ENCODE measurements at regions not wholly inside any gene's neighbourhood (a gene's known extent, or its start where the extent isn't known, plus 50 kb on each side); places are given as distances from the start of the nearest gene placed in this dataset.

DNA sequence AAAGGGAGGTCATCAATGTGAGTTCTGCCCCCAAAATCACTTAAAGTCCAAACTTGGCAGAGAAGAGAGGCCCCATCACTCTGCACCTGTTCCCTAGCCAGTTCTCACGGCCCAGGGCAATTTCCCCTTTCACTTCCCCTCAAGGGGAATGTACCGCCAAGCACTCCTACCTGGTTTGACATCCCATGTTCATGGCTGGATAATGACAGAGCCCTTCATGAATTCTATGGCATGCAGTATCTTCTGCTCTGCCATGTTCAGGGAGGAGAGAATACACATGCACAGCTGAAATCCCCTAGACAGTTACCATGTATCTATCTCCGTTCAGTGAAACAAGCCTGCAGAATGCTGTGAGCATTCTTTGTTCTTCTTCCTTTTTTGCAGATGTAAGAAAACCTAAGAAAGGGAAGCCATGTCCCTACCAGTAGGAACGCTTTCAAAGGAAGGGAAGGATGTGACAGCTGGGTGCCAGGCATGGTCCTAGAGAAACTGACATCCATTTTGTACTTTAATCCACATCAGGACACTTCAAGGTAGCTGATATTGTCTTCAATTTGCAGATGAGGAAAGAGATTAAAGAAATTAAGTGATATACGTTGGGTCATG lies 79.8 kb upstream of the ARID1B start:
- Histone ChIP-seq H3K36me3 (no peaks in the 10 kb centered on the region), H3K4me3 (no peak overlapping the region), H3K4me1 (ENCODE audit: low read depth) (no peaks in the 10 kb centered on the region), H3K9me3 (ENCODE audit: low read depth) (no peaks in the 10 kb centered on the region), H3K27ac (no peak overlapping the region), H3K27me3 (no peaks in the 10 kb centered on the region)
- no peak for DNase-seq (ENCODE audit: low read depth in 1 of 2, low spot score in 1 of 2)
- TF ChIP-seq, protein P1, sequence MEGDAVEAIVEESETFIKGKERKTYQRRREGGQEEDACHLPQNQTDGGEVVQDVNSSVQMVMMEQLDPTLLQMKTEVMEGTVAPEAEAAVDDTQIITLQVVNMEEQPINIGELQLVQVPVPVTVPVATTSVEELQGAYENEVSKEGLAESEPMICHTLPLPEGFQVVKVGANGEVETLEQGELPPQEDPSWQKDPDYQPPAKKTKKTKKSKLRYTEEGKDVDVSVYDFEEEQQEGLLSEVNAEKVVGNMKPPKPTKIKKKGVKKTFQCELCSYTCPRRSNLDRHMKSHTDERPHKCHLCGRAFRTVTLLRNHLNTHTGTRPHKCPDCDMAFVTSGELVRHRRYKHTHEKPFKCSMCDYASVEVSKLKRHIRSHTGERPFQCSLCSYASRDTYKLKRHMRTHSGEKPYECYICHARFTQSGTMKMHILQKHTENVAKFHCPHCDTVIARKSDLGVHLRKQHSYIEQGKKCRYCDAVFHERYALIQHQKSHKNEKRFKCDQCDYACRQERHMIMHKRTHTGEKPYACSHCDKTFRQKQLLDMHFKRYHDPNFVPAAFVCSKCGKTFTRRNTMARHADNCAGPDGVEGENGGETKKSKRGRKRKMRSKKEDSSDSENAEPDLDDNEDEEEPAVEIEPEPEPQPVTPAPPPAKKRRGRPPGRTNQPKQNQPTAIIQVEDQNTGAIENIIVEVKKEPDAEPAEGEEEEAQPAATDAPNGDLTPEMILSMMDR (IDR thresholded peaks at IDR 0.05; ENCODE audit: low read depth, low read length), result no peak

DNA sequence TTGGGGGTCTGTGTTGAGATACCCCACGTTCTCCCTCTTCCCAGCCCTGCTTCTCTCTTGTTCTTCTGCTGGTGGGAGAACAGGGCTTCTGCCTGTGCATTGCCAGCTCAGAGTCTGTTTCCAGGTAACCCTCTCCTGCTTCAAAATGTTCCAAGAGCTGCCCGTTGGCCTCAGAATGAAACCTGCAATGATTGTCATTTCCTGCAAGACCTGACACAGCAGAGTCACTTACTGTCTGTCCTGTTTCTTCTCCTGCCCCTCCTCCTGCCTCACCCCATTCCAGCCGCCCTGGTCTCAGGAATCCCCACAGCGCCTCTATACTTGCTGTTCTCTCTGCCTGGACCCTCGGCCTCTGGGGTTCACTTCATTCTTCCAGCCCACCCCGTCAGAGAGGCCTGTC lies 81.4 kb upstream of the ARID1B start:
- TF ChIP-seq, protein P1 (IDR thresholded peaks at IDR 0.05; ENCODE audit: low read depth, low read length), result no peak
- H3K27ac ChIP-seq, result no peak overlapping the region
- no peak overlapping the region for H3K4me3 ChIP-seq
- no peaks in the 10 kb centered on the region for H3K36me3 ChIP-seq
- H3K9me3 ChIP-seq (ENCODE audit: low read depth), result no peaks in the 10 kb centered on the region
- H3K4me1 ChIP-seq (ENCODE audit: low read depth), result no peaks in the 10 kb centered on the region
- DNase-seq (ENCODE audit: low read depth in 1 of 2, low spot score in 1 of 2), result no peak
- no peaks in the 10 kb centered on the region for H3K27me3 ChIP-seq

DNA sequence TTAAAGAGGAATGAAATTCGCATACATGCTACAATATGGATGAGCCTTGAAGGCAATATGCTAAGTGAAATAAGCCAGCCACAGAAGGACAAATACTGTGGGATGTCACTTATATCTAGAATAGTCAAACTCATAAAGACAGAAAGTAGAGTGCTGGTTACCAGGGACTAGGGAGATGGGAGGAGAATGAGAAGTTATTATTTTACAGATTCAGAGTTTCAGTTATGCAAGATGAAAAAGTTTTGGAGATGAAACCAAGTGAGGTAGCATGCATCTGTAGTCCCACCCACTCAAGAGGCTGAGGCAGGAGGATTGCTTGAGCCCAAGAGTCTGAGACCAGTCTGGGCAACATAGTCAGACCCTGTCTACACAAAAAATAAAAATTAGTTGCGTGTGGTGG lies 82.5 kb upstream of the ARID1B start:
- TF ChIP-seq, protein P1 (IDR thresholded peaks at IDR 0.05; ENCODE audit: low read depth, low read length), result no peak
- Histone ChIP-seq H3K4me1 (ENCODE audit: low read depth) (no peaks in the 10 kb centered on the region), H3K9me3 (ENCODE audit: low read depth) (no peaks in the 10 kb centered on the region), H3K27me3 (no peaks in the 10 kb centered on the region), H3K4me3 (no peak overlapping the region), H3K27ac (no peak overlapping the region), H3K36me3 (no peaks in the 10 kb centered on the region)
- DNase-seq (ENCODE audit: low read depth in 1 of 2, low spot score in 1 of 2), result no peak

DNA sequence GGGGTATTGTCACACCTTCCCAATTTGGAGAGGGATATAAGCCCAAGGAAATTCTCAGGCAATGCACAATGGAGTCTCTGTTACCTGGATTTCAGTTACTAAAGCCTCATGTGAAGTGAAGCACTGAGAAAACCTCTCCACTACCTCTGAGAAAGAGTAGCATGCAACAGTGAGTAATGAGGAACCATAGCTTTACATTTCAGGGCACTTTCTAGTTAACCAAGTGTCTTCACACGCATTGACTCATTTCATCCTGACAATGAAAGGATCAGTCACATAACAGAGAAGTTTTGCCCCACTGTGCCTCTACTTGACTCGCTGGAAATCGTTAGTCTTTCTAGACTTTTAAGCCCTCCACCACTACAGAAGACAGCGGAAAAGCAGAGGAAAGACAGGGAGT lies 86.2 kb upstream of the ARID1B start:
- H3K4me1 ChIP-seq (ENCODE audit: low read depth), result peaks cover 1% of the 10 kb centered on the region
- TF ChIP-seq, protein P1 (IDR thresholded peaks at IDR 0.05; ENCODE audit: low read depth, low read length), result no peak
- DNase-seq (ENCODE audit: low read depth in 1 of 2, low spot score in 1 of 2), result no peak
- H3K9me3 ChIP-seq (ENCODE audit: low read depth), result no peaks in the 10 kb centered on the region
- no peak overlapping the region for H3K27ac ChIP-seq
- no peak overlapping the region for H3K4me3 ChIP-seq
- H3K36me3 ChIP-seq, result no peaks in the 10 kb centered on the region
- no peaks in the 10 kb centered on the region for H3K27me3 ChIP-seq

DNA sequence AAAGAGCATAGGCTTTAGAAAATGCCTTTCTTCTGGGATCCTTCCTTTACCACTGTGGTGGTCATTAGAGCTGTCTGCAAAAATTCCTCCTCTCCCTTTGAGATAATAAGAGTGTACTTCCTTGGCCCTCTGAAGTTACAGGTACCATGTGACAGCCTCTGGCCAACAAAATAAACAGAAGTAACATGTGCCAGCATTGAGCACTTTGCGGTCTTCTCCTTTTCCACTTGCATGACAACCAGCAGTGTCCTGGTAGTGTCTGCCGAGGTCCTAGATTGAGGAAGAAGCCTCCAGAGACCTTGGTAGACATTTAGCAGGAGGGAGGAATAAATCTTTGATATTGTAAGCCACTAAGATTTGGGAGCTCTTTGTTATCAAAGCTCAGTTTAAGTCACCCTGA lies 87.5 kb upstream of the ARID1B start:
- no peak overlapping the region for H3K4me3 ChIP-seq
- DNase-seq (ENCODE audit: low read depth in 1 of 2, low spot score in 1 of 2), result no peak
- no peaks in the 10 kb centered on the region for H3K36me3 ChIP-seq
- TF ChIP-seq, protein P1 (IDR thresholded peaks at IDR 0.05; ENCODE audit: low read depth, low read length), result no peak
- H3K9me3 ChIP-seq (ENCODE audit: low read depth), result no peaks in the 10 kb centered on the region
- H3K4me1 ChIP-seq (ENCODE audit: low read depth), result peaks cover 6% of the 10 kb centered on the region
- H3K27me3 ChIP-seq, result no peaks in the 10 kb centered on the region
- no peak overlapping the region for H3K27ac ChIP-seq

DNA sequence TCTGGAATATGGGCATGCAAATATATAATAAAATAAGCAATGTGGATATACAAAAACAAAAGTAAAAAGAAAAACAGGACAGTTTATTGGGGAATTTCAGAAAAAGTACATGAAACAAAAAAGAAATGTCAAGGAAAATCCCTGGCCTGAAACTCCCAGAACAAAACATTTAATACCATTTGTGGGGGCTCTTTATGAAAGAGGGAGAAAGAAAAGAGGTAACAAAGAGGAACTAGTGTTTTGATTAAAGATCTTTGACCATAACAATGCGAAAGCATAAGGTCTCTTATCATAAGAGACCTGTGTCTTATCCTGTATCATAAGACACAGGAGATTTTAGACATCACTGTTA lies 88.6 kb upstream of the ARID1B start:
- TF ChIP-seq, protein P1 (IDR thresholded peaks at IDR 0.05; ENCODE audit: low read depth, low read length), result no peak
- H3K4me1 ChIP-seq (ENCODE audit: low read depth), result peaks cover 6% of the 10 kb centered on the region
- no peaks in the 10 kb centered on the region for H3K36me3 ChIP-seq
- H3K9me3 ChIP-seq (ENCODE audit: low read depth), result no peaks in the 10 kb centered on the region
- no peaks in the 10 kb centered on the region for H3K27me3 ChIP-seq
- no peak overlapping the region for H3K27ac ChIP-seq
- H3K4me3 ChIP-seq, result no peak overlapping the region
- no peak for DNase-seq (ENCODE audit: low read depth in 1 of 2, low spot score in 1 of 2)
